Cardiac fibroblast (primary cell): ENCODE measurements at regions not wholly inside any gene's neighbourhood (a gene's known extent, or its start where the extent isn't known, plus 50 kb on each side); places are given as distances from the start of the nearest gene placed in this dataset.

ENCODE experiments used
- DNase-seq, 2 donors: peaks; one replicate each; pipeline versions ENCODE4 v3.0.0 to v3.0.0-alpha.2; 2010; ENCODE audit warnings: low read depth in 2 of 2
- H3K4me3 ChIP-seq, 2 donors: replicated peaks in 1 of 2; 1 replicate in 1 of 2; 2 replicates in 1 of 2; pipeline ENCODE4 v1.5.1; 2011; ENCODE audit warnings: low read depth in 2 of 2, low read length in 2 of 2, mild to moderate bottlenecking in 2 of 2, moderate library complexity in 1 of 2
- CTCF ChIP-seq: IDR thresholded peaks from one replicate; pipeline ENCODE4 v1.5.1; 2011; ENCODE audit warnings: low read depth, mild to moderate bottlenecking, low read length, inconsistent platforms

DNA sequence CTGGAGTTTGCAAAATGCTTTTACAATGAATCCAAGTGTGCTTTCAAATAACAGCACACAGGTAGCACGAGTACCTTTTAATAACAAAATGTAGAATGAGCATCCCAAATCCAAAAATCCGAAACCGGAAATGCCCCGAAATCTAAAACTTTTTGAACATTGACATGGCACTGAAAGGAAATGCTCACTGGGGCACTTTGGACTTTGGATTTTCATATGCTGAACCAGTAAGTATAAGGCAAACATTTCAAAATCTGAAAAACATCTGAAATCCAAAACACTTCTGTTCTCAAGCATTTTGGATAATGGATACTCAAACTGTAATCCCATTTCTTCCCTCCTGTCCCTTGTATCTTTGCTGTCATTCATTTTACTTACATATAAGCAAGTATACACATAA, 50.1 kb downstream of the GCNT4 start:
- no peak overlapping the region for H3K4me3 ChIP-seq
- TF ChIP-seq CTCF: no peak
- no peak for DNase-seq

GRCh38 chr5:74995926-74996325, 56.4 kb downstream of the GCNT4 start:
- DNase-seq: no peak
- H3K4me3 ChIP-seq: no peak overlapping the region
- TF ChIP-seq CTCF: no peak

DNA sequence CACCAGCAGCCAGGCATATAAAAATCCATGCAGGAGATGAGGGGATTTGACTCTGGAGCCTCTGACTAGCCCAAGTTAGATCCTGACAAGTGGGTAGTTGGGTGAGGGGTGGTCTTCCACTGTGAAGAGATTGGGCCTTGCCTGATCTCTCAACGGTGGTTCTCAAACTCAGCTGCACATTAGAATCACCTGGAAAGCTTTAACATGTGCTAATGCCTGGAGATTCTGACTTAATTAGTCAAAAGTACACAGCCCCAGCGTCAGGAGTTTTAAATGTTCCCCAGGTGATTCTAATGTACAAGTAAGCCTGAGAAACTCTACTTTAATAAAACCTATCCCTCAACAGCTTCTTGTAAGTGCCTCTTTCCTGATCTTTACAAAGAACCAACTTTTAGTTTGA, 57.5 kb downstream of the GCNT4 start:
- no peak overlapping the region for H3K4me3 ChIP-seq
- TF ChIP-seq CTCF: no peak
- DNase-seq: no peak

DNA sequence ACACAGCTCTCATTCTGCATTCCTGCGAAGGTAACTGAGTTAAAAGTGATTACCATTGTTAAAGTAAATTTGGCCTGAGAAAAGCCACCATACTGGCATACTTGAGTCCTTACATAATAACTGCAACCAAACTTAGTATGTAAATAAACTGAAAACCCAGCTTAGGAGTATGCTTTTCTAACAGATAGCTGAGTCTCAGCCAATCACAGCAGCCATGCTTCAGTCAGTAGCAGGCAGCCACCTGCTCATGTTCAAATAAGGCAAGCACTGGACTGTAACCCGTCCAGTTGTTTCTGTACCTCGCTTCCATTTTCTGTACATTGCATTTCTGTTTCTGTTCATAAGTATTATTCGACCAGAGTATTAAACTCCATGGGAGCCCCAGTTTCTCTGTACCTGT, 58.6 kb downstream of the GCNT4 start:
- DNase-seq: no peak
- H3K4me3 ChIP-seq: no peak overlapping the region
- no peak for TF ChIP-seq CTCF

DNA sequence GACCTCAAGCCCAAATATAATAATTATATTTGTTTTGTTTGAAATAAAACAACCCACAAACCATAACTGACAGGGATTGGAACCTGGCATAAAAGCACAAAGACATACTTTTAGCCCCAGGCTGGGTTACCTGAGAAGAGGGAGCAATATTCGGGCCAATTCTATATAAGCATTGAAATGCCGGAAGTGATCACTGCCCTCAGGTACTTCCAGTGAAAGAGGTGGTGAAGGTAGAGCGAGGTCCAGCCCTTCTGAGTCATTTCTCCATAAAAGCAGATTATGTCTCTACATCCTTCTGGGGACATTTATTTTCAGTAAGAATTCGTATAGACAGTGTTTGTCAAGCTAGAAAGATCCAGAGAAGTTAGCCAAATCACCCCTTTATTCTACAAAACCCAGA, 59.6 kb downstream of the GCNT4 start:
- DNase-seq: no peak
- H3K4me3 ChIP-seq: no peak overlapping the region
- TF ChIP-seq CTCF: no peak

- TF ChIP-seq CTCF: no peak
- no peak for DNase-seq
- no peak overlapping the region for H3K4me3 ChIP-seq
Observed at GRCh38 chr5:74991522-74991921, 60.8 kb downstream of the GCNT4 start.

- no peak overlapping the region for H3K4me3 ChIP-seq
- DNase-seq: no peak
- no peak for TF ChIP-seq CTCF
Observed at GRCh38 chr5:74990194-74990593, 62.2 kb downstream of the GCNT4 start.
